ENCODE measurements at regions not wholly inside any gene's neighbourhood (a gene's known extent, or its start where the extent isn't known, plus 50 kb on each side); places are given as distances from the start of the nearest gene placed in this dataset.

DNA sequence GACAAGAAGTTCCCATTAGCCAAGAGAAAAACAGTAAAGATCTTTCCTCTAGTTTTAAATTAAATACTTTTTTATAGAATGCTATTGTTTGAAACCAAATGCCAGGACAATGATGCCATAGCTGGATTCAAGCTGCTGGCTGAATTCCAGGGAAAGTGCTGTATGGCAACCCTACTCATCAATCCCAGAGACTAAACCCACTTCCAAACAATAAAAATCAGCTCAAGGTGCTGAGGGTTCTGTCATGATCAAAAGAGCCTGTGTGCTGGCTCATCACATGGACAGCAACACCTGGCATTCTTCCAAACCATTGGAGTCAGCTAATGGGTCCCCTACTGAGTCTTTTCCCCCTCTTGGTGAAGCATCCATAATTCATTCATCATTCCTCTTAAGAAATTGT is 53.7 kb upstream of the PARD3B start:
- TF ChIP-seq, protein P1, sequence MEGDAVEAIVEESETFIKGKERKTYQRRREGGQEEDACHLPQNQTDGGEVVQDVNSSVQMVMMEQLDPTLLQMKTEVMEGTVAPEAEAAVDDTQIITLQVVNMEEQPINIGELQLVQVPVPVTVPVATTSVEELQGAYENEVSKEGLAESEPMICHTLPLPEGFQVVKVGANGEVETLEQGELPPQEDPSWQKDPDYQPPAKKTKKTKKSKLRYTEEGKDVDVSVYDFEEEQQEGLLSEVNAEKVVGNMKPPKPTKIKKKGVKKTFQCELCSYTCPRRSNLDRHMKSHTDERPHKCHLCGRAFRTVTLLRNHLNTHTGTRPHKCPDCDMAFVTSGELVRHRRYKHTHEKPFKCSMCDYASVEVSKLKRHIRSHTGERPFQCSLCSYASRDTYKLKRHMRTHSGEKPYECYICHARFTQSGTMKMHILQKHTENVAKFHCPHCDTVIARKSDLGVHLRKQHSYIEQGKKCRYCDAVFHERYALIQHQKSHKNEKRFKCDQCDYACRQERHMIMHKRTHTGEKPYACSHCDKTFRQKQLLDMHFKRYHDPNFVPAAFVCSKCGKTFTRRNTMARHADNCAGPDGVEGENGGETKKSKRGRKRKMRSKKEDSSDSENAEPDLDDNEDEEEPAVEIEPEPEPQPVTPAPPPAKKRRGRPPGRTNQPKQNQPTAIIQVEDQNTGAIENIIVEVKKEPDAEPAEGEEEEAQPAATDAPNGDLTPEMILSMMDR (IDR thresholded peaks at IDR 0.05; ENCODE audit: insufficient read depth, low read length, poor library complexity, severe bottlenecking) = no peak
- TF ChIP-seq EZH2phosphoT487 (conservative IDR thresholded peaks at IDR 0.05; ENCODE audit: low read length) = no peak
